HG03066 (cell line): ENCODE measurements at regions not wholly inside any gene's neighbourhood (a gene's known extent, or its start where the extent isn't known, plus 50 kb on each side); places are given as distances from the start of the nearest gene placed in this dataset.

Experiments
- ATAC-seq: cut with Tn5 transposase; IDR thresholded peaks from one replicate; pipeline ENCODE4 v1.9.1; 2021; ENCODE audit warnings: low read depth; ENCODE audit not compliant: unreplicated experiment

- ATAC-seq, result no peak
Observed at GRCh38 chr2:217491271-217491670, 511.5 kb downstream of the TNS1 start.

- ATAC-seq, result no peak
Observed at GRCh38 chr2:217489145-217489960, 513.4 kb downstream of the TNS1 start.

- no peak for ATAC-seq
Observed at GRCh38 chr2:217484046-217484445, 518.7 kb downstream of the TNS1 start.

- no peak for ATAC-seq
Observed at GRCh38 chr2:217482056-217482710, 520.6 kb downstream of the TNS1 start.

- ATAC-seq, result no peak
Observed at GRCh38 chr2:217481577-217481976, 521.2 kb downstream of the TNS1 start.

- ATAC-seq, result no peak
Observed at GRCh38 chr2:217479566-217479965, 523.2 kb downstream of the TNS1 start.

GRCh38 chr2:217478831-217479455 is 523.9 kb downstream of the TNS1 start:
- ATAC-seq, result no peak

- no peak for ATAC-seq
Observed at GRCh38 chr2:217477583-217477982, 525.2 kb downstream of the TNS1 start.

GRCh38 chr2:217475791-217476190 is 527.0 kb downstream of the TNS1 start:
- ATAC-seq, result no peak

- ATAC-seq, result no peak
Observed at GRCh38 chr2:217475101-217475500, 527.7 kb downstream of the TNS1 start.

- ATAC-seq, result no peak
Observed at GRCh38 chr2:217471319-217471718, 531.5 kb downstream of the TNS1 start.

- ATAC-seq, result no peak
Observed at GRCh38 chr2:217469203-217469810, 533.5 kb downstream of the TNS1 start.

GRCh38 chr2:217468042-217468830 is 534.6 kb downstream of the TNS1 start:
- no peak for ATAC-seq

GRCh38 chr2:217467331-217467730 is 535.5 kb downstream of the TNS1 start:
- ATAC-seq, result no peak

GRCh38 chr2:217466805-217467204 is 536.0 kb downstream of the TNS1 start:
- ATAC-seq, result no peak

GRCh38 chr2:217466104-217466503 is 536.7 kb downstream of the TNS1 start:
- no peak for ATAC-seq

- no peak for ATAC-seq
Observed at GRCh38 chr2:217465100-217465499, 537.7 kb downstream of the TNS1 start.

GRCh38 chr2:217463402-217464075 is 539.3 kb downstream of the TNS1 start:
- no peak for ATAC-seq

GRCh38 chr2:217462121-217462520 is 540.7 kb downstream of the TNS1 start:
- ATAC-seq, result no peak

- ATAC-seq, result no peak
Observed at GRCh38 chr2:217461674-217462073, 541.1 kb downstream of the TNS1 start.
